Spleen (tissue), 11 donors: ENCODE measurements at regions not wholly inside any gene's neighbourhood (a gene's known extent, or its start where the extent isn't known, plus 50 kb on each side); places are given as distances from the start of the nearest gene placed in this dataset.

ENCODE experiments used
- DNase-seq: peaks from one replicate; pipeline ENCODE4 v3.0.0-alpha.2; 2020
- H3K27ac ChIP-seq, 8 donors: fragments of 200-600 bp; sonication (generic) in 7 of 8; 1 replicate in 4 of 8; 2 replicates in 4 of 8; pipeline versions ENCODE4 v1.5.0 to v1.8.0; 2016 to 2021; ENCODE audit warnings: inconsistent platforms in 4 of 8, mild to moderate bottlenecking in 4 of 8, moderate library complexity in 1 of 8
- H3K27me3 ChIP-seq, 7 donors: fragments of 200-600 bp; sonication (generic) in 6 of 7; replicated peaks in 1 of 7; 1 replicate in 4 of 7; 2 replicates in 3 of 7; pipeline versions ENCODE4 v1.5.0 to v1.8.0; 2016 to 2021; ENCODE audit warnings: inconsistent platforms in 3 of 7, mild to moderate bottlenecking in 1 of 7
- H3K36me3 ChIP-seq, 6 donors: fragments of 200-600 bp; sonication (generic) in 5 of 6; 1 replicate in 4 of 6; 2 replicates in 2 of 6; pipeline versions ENCODE4 v1.5.0 to v1.8.0; 2016 to 2021; ENCODE audit warnings: inconsistent platforms in 2 of 6
- H3K4me1 ChIP-seq, 6 donors: fragments of 200-600 bp; sonication (generic) in 5 of 6; 1 replicate in 3 of 6; 2 replicates in 3 of 6; pipeline versions ENCODE4 v1.5.0 to v1.8.0; 2016 to 2021; ENCODE audit warnings: inconsistent platforms in 3 of 6
- H3K4me3 ChIP-seq, 8 donors: fragments of 200-600 bp; sonication (generic) in 7 of 8; 1 replicate in 4 of 8; 2 replicates in 4 of 8; pipeline versions ENCODE4 v1.5.0 to v1.8.0; 2016 to 2021; ENCODE audit warnings: inconsistent platforms in 4 of 8, mild to moderate bottlenecking in 4 of 8, moderate library complexity in 2 of 8
- H3K9me3 ChIP-seq, 8 donors: fragments of 200-600 bp; sonication (generic) in 7 of 8; 1 replicate in 4 of 8; 2 replicates in 4 of 8; pipeline versions ENCODE4 v1.5.0 to v1.8.0; 2016 to 2021; ENCODE audit warnings: inconsistent platforms in 4 of 8
- CTCF ChIP-seq, 11 experiments: fragments of 200-600 bp in 7 of 11; fragments of 450-650 bp in 4 of 11; sonication (generic) in 4 of 11; IDR thresholded peaks in 8 of 11; conservative IDR thresholded peaks in 3 of 11; 1 replicate in 7 of 11; 2 replicates in 4 of 11; pipeline versions ENCODE4 v1.4.0 to v1.8.0; 2016 to 2021; ENCODE audit warnings: antibody characterized with exemption in 11 of 11, inconsistent platforms in 4 of 11, mild to moderate bottlenecking in 1 of 11
- POLR2A ChIP-seq, 3 donors: fragments of 450-650 bp; IDR thresholded peaks; one replicate each; pipeline ENCODE4 v1.5.1; 2017; ENCODE audit warnings: antibody characterized with exemption in 3 of 3, mild to moderate bottlenecking in 1 of 3
- POLR2AphosphoS5 ChIP-seq, 3 donors: sonication (generic); formaldehyde crosslinking; IDR thresholded peaks; one replicate each; pipeline ENCODE4 v1.5.1; 2017; ENCODE audit warnings: antibody characterized with exemption in 3 of 3
- WGBS, 5 donors: extraction: QIAGEN DNeasy Blood & Tissue Kit in 3 of 5; methylation state at CpG; one replicate each; pipeline versions ENCODE4 v1.1.5 to v1.1.7; 2013 to 2018; 5-methylcytosine and 5-hydroxymethylcytosine counted together
- intact Hi-C: fragments of 100-400 bp; cut with DNase I; formaldehyde crosslinking; loops from one replicate; pipeline ENCODE4 v1.15.0; 2023; ENCODE audit warnings: low total_unique reads
- donor health status: healthy with polysubstance abuse.
- donor health status: DM: no; HTN: no; CAD: no; lungs with moderate emphysema.
- donor health status: DM: no; HTN: no; CAD: no.
- donor health status: Bipolar disorder and iron deficiency.
- donor health status: healthy.
- donor health status: DM: no; HTN: no; CAD: no.
- donor health status: DM: yes; HTN: yes; CAD: no.

GRCh38 chr1:170789063-170789462 is 125.1 kb downstream of the PRRX1 start:
- no peaks in the 10 kb centered on the region for H3K4me1 ChIP-seq
- no peak for TF ChIP-seq CTCF (IDR thresholded peaks at IDR 0.05 in 8 of 11, conservative IDR thresholded peaks at IDR 0.05 in 3 of 11)
- TF ChIP-seq POLR2AphosphoS5 (IDR thresholded peaks at IDR 0.05), result no peak
- TF ChIP-seq POLR2A (IDR thresholded peaks at IDR 0.05), result no peak
- no peaks in the 10 kb centered on the region for H3K27me3 ChIP-seq
- peaks cover 0 to 6% (median 0%) of the 10 kb centered on the region in 8 donors for H3K9me3 ChIP-seq
- WGBS, 5 donors, result 69 to 84% (median 76%) methylated on average over 2 of the region's 2 CpGs
- intact Hi-C loops, result no loop called here
- H3K27ac ChIP-seq, result no peak overlapping the region
- H3K36me3 ChIP-seq, result no peaks in the 10 kb centered on the region
- no peak overlapping the region for H3K4me3 ChIP-seq
- no peak for DNase-seq

- Histone ChIP-seq H3K27ac (no peak overlapping the region), H3K4me3 (no peak overlapping the region), H3K27me3 (no peaks in the 10 kb centered on the region), H3K4me1 (no peaks in the 10 kb centered on the region), H3K36me3 (no peaks in the 10 kb centered on the region), H3K9me3 (no peaks in the 10 kb centered on the region)
- intact Hi-C loops, result no loop called here
- DNase-seq, result no peak
- TF ChIP-seq POLR2AphosphoS5 (IDR thresholded peaks at IDR 0.05) (no peak), CTCF (IDR thresholded peaks at IDR 0.05 in 8 of 11, conservative IDR thresholded peaks at IDR 0.05 in 3 of 11) (no peak), POLR2A (IDR thresholded peaks at IDR 0.05) (no peak)
- 31 to 42% (median 36%) methylated on average over 2 of the region's 2 CpGs for WGBS, 5 donors
Observed at GRCh38 chr1:170790175-170790574, 126.2 kb downstream of the PRRX1 start.

GRCh38 chr1:170790651-170791071 is 126.7 kb downstream of the PRRX1 start:
- Histone ChIP-seq H3K27ac (no peak overlapping the region), H3K36me3 (no peaks in the 10 kb centered on the region), H3K9me3 (no peaks in the 10 kb centered on the region), H3K27me3 (no peaks in the 10 kb centered on the region), H3K4me3 (no peak overlapping the region), H3K4me1 (no peaks in the 10 kb centered on the region)
- TF ChIP-seq POLR2A (IDR thresholded peaks at IDR 0.05), result no peak
- no peak for TF ChIP-seq POLR2AphosphoS5 (IDR thresholded peaks at IDR 0.05)
- TF ChIP-seq CTCF (IDR thresholded peaks at IDR 0.05 in 8 of 11, conservative IDR thresholded peaks at IDR 0.05 in 3 of 11), result no peak
- 62 to 85% (median 81%) methylated on average over 3 of the region's 3 CpGs for WGBS, 5 donors
- intact Hi-C loops, result no loop called here
- DNase-seq, result no peak

- intact Hi-C loops, result no loop called here
- no peaks in the 10 kb centered on the region for H3K27me3 ChIP-seq
- no peak overlapping the region for H3K27ac ChIP-seq
- TF ChIP-seq CTCF (IDR thresholded peaks at IDR 0.05 in 8 of 11, conservative IDR thresholded peaks at IDR 0.05 in 3 of 11) (no peak), POLR2AphosphoS5 (IDR thresholded peaks at IDR 0.05) (no peak), POLR2A (IDR thresholded peaks at IDR 0.05) (no peak)
- no peaks in the 10 kb centered on the region for H3K4me1 ChIP-seq
- WGBS, 5 donors, result 72 to 80% (median 74%) methylated on average over 5 of the region's 5 CpGs
- H3K9me3 ChIP-seq, result no peaks in the 10 kb centered on the region
- H3K36me3 ChIP-seq, result no peaks in the 10 kb centered on the region
- no peak overlapping the region for H3K4me3 ChIP-seq
- no peak for DNase-seq
Observed at GRCh38 chr1:170791941-170792340, 128.0 kb downstream of the PRRX1 start.
